ENCODE measurements at regions not wholly inside any gene's neighbourhood (a gene's known extent, or its start where the extent isn't known, plus 50 kb on each side); places are given as distances from the start of the nearest gene placed in this dataset.

- no peak overlapping the region for H3K27ac ChIP-seq (ENCODE audit: low read length)
- no peaks in the 10 kb centered on the region for H3K36me3 ChIP-seq (ENCODE audit: insufficient read depth, low read length)
- ATAC-seq (ENCODE audit: insufficient read depth, low read depth) = no peak
- H3K27me3 ChIP-seq (ENCODE audit: insufficient read depth, low read length, poor library complexity) = no peaks in the 10 kb centered on the region
- H3K4me3 ChIP-seq (ENCODE audit: low read depth in 1 of 2, low read length in 2 of 2) = no peak overlapping the region
- H3K4me2 ChIP-seq (ENCODE audit: insufficient read depth, low read length) = no peak overlapping the region
- no peak for DNase-seq
- H3K79me2 ChIP-seq (ENCODE audit: insufficient read depth, low read length) = no peaks in the 10 kb centered on the region
- peaks cover 7% of the 10 kb centered on the region for H3K9me3 ChIP-seq (ENCODE audit: insufficient read depth, low read length, severe bottlenecking)
- no peak overlapping the region for H3K9ac ChIP-seq (ENCODE audit: low read depth, low read length)
- H2AFZ ChIP-seq (ENCODE audit: low read depth, low read length) = no peak overlapping the region
- H4K20me1 ChIP-seq (ENCODE audit: insufficient read depth, low read length) = no peaks in the 10 kb centered on the region
- TF ChIP-seq EZH2 (IDR thresholded peaks at IDR 0.05; ENCODE audit: borderline replicate concordance, low read depth, low read length, severe bottlenecking) = no peak
- TF ChIP-seq, protein P1, sequence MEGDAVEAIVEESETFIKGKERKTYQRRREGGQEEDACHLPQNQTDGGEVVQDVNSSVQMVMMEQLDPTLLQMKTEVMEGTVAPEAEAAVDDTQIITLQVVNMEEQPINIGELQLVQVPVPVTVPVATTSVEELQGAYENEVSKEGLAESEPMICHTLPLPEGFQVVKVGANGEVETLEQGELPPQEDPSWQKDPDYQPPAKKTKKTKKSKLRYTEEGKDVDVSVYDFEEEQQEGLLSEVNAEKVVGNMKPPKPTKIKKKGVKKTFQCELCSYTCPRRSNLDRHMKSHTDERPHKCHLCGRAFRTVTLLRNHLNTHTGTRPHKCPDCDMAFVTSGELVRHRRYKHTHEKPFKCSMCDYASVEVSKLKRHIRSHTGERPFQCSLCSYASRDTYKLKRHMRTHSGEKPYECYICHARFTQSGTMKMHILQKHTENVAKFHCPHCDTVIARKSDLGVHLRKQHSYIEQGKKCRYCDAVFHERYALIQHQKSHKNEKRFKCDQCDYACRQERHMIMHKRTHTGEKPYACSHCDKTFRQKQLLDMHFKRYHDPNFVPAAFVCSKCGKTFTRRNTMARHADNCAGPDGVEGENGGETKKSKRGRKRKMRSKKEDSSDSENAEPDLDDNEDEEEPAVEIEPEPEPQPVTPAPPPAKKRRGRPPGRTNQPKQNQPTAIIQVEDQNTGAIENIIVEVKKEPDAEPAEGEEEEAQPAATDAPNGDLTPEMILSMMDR (IDR thresholded peaks at IDR 0.05; ENCODE audit: borderline replicate concordance, extremely low read depth, low read length, poor library complexity, severe bottlenecking) = no peak
- H3K4me1 ChIP-seq (ENCODE audit: insufficient read depth, low read length) = no peaks in the 10 kb centered on the region
Observed at GRCh38 chr15:79140846-79141570, 50.4 kb upstream of the RASGRF1 start.
